HG03342 (cell line): ENCODE measurements at regions not wholly inside any gene's neighbourhood (a gene's known extent, or its start where the extent isn't known, plus 50 kb on each side); places are given as distances from the start of the nearest gene placed in this dataset.
"Not testable (repeated sequence)": the region's sequence is repeated elsewhere in the genome, so short reads cannot be mapped to it uniquely, and the experiment has no call there.

Experiments used
- ATAC-seq: cut with Tn5 transposase; IDR thresholded peaks from one replicate; pipeline ENCODE4 v1.9.1; 2021; ENCODE audit warnings: mild to moderate bottlenecking, moderate library complexity; ENCODE audit not compliant: unreplicated experiment

DNA sequence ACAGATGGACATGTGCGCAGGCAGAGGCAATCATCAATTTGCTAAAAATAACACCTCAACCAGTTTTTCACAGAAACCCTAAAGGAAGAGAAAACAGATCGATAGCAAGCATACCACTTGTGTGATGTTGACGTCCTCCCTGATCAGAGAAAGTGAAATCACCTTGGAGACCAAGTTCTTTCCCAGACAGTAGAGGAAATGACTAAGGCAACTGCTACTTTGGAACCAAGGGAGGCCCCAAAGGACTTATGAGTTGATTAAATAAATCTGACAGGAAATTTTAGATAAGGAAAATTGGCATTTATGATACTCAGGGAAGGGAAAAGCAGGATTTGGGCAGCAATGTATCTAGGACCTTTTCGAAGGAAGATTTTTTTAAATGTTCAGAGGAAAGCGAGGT lies 267.1 kb upstream of the ASIC2 start:
- ATAC-seq = no peak

DNA sequence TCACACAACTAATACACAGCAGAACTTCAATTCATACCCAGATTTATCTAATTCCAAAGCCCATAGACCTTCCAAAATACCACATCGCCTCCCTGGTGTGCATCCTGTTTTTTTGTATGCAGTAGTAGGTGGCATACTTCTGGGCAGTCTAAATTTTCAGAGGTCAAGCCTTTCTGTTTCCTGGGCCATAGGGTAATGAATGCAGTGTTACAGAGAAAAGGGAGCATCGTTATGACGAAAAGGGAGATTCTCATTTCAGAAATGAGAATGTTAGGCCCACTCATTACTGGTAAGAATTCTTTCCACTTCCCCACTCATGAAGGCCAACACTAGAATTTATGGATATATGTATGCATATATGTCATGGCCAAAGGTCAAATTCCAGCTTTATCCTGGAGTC lies 267.8 kb upstream of the ASIC2 start:
- ATAC-seq = no peak

DNA sequence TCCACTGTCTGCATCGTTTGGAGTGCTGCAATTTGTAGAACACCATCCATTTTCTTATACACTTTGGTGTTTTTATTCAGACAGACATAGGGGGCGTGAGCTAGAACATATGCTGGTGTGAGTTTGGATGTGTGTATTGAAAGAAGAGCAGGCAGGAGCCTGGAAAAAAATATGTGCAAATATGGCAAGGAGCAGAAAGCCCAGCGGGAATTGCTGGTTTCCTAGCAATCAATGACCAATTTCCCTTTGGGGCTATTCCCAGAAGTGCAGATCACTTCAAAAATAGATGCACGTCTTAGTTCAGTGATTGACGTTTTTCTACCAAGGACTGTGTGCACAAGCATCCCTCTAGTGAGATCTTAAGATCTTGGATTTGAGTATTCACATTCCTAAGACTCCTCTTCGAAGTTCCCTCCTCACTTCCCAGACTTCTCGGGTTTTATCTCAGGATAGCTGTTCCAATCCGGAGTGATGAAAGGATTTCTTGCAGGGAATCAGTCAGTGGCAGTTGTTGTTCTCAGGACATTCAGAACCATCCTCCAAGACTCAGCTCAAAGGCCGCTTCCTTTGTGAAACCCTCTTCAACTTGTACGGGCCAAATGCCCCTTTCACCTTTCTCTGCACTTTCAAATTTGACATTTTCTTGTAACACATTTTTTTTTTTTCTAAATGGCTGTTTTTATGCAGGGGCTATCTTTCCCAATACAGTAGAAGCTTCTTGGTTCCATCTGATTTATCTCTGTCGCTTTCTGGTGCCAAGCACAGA lies 268.7 kb upstream of the ASIC2 start:
- ATAC-seq = no peak

DNA sequence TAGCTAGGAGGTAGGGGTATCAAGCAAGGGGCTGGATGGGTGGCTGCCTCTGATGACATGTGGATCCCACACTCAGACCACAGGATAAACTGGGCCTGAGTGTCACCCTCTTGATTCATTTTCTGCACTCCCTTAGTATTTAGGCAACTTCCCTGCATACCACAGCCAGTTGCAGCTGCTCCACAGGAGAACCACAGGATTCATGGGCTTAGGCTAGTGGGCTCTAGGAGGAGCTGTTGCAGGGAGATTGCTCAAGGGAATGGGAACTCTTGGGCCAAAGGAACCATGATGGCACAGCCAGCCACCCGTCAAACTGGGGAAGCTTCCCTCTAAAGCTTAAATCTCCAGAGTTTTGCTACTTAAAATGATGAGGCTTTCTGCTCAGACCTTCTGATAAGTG lies 269.7 kb upstream of the ASIC2 start:
- ATAC-seq = no peak

DNA sequence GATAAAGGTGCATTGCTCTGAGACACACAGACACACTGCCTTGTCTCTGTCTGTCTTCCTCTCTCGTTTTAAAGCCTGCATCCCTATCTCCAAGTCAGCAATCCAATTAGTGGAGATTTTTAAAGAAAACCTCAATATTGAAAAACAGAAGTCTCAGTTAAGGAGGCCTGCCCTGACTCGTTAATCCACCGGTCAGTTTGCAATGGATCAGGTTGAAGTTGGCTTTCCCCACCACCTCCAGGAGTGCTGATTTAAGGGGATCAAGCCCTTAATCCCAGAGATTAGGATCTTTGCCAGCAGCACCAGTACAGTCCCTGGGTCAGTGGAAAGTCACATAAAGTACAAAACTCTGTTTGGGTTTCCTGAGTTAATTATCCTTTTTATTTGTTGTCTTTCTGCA lies 271.1 kb upstream of the ASIC2 start:
- no peak for ATAC-seq

DNA sequence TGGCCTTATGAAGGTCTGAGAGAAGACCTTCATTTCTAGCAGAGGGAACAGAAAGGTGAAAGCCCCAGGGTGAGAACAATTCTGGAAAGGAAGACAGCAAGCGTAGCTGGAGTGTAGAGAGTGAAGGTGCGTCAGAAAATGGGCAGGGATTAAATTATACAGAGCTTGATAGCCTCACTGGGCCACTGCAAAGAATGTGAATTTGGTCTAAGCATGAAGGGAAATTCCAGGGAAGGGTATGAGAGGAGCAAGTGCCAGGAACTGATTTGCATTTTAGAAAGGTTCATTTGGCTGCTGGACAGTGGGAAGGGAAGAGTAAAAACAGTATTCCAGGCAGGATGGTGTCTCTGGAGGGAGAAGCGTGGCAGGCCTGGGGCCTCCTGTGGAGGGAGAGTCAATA lies 274.1 kb upstream of the ASIC2 start:
- no peak for ATAC-seq

DNA sequence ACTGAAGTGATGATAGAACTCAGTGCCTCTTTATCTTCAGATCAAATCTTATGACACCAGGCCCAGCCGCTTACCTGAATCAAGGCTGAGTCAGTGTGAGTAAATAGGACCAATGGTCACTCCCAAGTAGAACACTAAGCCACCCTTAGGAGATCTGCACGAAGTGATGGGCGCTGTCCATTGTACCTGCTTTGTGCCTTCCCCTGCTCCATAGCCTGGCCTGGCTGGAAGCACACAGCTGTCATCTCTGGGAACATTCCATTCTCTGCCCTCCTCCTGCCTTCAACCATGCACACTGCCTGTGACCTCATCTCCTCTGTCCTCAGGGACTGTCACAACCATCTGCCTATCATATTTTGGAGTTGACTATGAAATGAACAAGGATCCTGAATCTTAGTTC lies 279.5 kb upstream of the ASIC2 start:
- ATAC-seq = no peak

DNA sequence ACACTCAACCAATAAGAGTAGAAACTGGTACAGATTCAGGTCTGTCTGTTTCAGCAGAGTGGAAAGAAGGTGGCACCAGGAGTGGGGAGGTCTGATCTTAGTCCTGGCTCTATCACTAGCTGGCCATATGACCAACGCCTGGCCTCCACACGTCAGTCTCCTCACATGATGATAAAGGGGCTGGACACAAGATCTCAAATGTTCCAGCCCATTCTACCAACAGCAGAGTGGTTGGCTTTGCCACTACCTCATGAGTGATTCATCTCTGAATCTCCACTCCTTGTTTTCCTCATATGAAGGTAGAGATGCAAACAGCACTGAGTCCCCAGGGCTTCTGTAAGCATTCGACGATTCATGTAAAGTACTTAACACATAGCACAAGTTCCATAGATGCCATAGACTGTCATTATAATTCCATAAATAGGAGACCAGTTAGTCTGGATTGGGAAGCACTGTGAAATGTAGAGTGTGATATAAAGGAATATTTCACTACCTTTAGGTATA lies 281.9 kb upstream of the ASIC2 start:
- ATAC-seq = no peak

DNA sequence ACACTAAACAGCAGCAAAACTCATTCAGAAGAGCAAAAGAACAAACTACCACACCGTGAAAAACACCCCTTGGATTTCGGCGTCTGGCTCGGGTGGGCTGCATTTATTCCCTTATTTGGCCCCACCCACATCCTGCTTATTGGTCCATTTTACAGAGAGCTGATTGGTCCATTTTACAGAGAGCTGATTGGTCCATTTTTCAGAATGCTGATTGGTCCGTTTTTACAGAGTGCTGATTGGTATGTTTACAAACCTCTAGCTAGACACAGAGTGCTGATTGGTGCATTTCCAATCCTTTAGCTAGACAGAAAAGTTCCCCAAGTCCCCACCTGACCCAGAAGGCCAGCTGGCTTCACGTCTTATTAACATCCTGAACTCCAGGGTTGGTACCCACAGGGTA lies 286.6 kb upstream of the ASIC2 start:
- not testable (repeated sequence) for ATAC-seq

DNA sequence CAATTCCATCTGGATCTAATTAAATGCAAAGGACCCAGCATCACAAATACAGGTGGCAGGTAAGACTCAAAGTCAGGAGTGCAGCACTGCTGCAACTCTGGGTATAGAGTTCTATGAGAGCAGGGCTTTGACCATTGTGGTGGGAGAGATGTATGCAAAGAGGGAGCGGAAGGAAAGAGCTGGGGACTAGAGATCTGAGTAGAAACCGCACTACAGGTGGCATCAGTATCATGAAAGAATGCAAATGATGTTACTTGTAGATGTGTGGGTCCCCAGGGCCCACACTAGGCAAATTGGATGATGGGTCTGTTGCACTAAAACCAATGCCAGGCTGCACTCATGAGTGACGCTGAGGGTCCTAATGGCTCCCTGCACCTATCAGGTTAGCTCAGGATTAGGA lies 287.1 kb upstream of the ASIC2 start:
- ATAC-seq = no peak

DNA sequence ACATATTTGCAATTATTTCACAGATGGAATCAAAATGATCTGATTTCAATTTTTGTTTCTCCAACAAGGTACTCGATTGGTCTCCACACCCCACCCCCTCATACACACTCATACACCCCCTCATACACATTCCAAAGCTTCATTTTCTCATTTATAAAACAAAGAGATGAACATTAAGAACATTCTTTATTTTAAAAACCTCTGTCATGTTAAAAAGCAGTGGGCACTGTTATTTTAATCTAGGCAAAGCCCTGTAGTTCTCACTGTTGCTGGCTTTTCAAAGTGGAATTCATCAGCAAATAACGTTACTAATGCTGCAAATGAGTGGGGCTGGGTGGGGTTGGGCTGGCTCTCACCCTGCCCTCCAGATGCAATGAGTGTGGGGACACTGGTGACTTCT lies 289.6 kb upstream of the ASIC2 start:
- ATAC-seq = no peak

DNA sequence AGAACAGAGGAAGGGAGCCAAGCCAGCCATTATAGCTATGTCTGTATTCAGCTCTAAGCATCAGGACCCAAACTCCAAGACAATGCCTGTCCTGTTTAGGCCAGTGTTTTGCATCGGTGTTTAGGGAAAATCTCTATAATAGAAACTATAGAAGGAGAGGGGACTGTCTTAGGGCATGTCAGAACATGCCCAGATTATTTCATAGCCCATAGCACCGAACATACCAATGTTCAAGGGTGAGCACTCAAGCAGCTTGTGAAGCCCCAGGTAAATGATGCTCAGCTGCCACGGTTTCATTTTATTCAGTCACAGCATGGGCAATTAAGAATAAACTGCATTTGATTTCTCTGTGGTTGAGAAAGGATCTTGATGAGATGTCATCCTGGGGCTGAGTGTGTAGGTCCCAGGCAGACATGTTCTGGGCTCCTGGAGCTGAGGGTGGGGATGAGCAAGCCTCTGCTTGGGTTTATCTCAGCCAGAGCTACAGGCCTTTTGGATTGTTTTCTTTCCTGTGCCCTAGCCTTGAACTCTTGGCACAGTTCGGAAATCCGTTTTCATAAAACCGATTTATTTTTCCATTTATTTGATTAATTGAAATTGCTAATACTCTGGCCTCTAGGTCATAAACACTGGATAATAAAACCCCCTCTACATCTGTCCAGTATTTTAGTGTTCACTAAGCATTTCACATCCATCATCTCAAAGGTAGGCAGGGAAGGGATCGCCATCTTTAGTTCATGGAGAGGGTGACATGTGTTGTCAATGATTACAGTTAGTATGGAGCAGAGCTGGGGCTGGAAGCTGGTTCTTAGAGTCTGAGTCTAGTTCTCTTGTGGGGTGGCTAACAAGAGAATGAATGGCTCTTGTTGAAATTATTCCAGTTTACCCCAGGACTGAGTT lies 290.7 kb upstream of the ASIC2 start:
- no peak for ATAC-seq

DNA sequence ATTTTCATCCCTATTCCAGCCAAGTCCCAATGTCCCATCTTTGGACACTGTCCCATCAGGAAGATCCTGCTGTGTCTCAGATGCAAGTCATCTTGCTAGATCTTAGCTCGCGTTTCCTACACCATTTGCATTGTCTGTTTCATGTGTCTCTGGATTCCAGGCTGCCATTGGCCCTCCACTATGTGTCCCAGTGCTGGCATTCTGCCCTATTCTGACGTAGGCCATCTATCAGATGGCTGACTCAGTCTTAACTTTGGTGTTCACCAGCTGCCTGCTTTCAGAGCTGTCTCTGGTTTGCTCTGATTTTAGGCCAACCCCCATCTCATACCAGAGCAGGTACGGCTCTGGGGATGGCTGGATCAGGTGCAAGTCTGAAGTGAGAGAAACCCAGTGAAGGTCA lies 300.9 kb upstream of the ASIC2 start:
- ATAC-seq = no peak

DNA sequence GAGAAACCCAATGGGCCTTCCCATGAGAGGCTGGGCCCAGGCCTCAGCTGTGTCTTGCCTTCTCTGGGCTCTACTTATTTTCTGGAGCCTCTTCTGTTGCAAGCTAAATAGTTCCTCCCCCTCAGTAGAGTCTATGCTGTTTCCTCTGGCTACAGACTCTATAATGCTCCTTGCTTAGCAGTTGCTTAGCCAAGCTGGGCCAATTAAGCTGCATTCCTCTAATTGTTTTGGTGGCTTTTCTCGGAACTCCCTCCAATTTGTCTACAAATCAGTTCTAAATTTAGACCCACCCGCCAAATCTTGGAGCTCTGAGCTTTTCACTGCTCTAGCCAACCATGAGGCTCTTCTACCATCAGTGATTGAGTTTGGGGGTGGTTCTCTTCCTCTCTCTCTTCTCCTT lies 302.7 kb upstream of the ASIC2 start:
- no peak for ATAC-seq

DNA sequence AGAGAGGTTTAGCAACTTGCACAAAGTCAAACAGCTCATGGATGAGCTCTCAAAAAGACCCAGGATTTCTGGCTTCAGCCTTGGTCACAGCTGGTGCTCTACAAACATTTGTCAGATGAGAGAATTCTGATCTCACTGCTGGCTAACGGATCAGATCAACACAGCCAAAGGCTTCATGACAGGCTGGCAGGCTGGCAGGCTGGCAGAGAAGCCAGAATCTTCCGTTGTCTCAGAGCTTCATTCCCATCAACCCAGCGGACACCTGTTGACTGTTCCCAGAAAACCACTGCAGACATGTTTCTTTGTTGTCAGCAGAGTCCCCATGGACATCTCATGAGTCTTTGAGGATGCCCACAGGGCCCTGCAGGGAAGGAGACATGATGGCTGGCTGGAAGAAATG lies 303.8 kb upstream of the ASIC2 start:
- ATAC-seq = no peak

DNA sequence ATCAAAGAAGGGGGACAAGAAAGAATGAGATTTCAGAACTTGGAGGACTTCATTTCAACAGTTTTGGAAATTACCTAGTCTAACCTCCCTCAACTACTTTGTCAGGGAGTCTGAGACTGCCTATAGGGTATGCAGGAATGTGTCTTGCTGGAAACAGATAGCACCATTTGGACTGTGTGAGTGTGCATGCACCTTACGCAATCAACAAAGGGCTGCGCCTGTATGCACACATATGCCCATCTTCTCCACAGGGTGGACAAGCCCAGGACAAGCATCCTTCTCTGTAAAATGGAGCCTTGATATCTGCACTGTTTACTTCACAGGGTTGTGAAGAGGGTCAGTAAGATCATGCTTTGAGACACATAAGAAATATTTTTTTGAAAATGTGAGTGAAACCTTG lies 305.7 kb upstream of the ASIC2 start:
- no peak for ATAC-seq

DNA sequence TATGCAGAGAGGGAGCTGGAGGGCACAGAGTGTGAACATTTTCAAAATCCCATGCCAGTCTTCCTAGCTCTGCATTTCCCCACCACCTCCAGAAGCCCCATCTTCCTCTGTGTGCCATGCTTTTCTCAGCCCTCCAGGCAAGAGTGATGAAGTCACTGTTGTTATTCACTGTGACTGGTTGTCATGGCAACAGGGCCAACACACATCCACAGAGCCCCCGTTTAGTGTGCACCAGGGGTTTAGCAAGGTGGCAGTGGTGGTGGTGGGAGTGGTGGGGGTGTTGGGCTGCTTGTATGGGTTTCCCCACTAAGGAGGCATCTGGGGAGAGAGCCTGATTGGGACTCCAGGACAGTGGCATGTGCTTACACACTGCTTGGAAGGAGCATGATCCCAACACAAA lies 309.9 kb upstream of the ASIC2 start:
- ATAC-seq = no peak

DNA sequence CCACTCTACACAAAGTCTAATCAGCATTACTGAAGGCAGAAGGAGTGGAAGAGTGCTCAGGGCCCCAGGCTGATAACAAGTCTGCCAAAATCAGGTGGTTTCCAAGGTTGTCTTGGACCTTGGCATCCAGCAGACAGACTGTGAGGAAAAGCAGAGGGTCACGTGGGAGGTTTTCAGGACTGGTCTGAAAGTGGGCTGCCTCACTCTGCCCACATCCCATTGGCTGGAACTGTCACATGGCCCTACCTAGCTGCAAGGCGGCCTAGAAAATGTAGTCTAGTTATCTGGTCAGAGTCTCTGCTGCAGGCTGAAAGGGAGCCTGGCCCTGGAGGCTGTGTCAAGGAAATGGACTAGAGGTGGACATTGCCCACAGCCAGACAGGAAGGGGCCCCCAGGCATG lies 310.7 kb upstream of the ASIC2 start:
- ATAC-seq = no peak

DNA sequence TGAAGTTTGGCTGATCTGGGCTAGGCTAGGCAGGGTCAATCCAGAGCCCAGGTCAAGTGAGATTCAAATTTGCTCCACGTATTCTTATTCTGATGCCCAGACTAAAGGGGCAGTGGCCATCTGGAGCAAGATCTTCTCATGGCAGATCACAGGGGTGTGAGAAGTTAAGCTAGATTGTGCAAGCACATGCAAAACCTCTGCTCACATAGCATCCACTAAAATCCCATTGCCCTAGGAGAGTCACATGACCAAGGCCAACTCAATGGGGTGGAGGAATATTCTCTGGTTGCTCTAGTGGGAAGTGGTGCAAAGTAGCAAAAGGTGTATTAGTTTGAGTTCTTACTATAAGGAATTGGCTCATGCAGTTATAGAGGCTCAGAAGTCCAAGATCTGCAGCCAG lies 318.4 kb upstream of the ASIC2 start:
- ATAC-seq = no peak

DNA sequence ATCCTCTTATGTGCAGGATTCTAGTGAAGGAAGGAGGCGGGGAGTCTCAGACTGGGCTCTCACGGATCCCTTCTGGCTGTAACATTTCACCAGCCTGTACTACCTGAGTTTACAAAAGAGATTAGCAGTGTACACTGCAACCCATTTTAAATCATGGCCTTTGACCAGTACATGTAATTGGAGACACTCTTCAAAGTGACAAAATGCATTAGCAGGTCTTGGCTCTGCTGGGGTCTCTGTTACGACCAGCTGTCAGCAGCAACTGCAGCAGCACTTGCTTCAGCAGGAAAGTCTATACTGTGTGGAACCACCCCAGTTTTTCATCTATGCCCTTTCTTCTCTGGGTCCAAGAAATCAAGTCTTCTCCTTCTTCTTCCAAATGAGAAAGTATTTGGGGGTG lies 322.8 kb upstream of the ASIC2 start:
- no peak for ATAC-seq

DNA sequence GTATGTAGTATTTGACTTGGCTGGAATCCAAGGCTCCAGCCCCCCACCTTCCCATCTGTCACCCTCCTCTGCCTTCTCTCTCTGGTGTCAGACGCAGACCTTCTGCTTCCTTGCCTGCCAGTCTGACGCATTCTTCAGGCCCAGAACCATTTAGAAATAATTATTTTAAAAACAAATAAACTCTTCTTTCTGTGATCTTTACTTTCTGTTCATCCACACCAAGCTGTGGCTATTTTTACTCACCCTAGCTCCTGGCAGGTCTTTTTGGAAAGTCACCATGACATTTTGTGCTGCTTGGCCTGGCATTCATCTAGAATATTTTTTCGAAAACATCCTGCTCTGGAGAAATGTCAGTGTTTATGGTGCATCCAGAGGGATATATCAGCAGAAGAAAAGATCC lies 330.7 kb upstream of the ASIC2 start:
- ATAC-seq = no peak
